ENCODE measurements at regions not wholly inside any gene's neighbourhood (a gene's known extent, or its start where the extent isn't known, plus 50 kb on each side); places are given as distances from the start of the nearest gene placed in this dataset.

GRCh38 chr7:8314566-8314965 lies 52.6 kb upstream of the ICA1 start:
- Histone ChIP-seq H3K36me3 (ENCODE audit: control insufficient read depth, insufficient read depth, low read length) (no peaks in the 10 kb centered on the region), H3K9me3 (ENCODE audit: control insufficient read depth, low read length) (no peaks in the 10 kb centered on the region), H2AFZ (no peak overlapping the region), H3K27ac (no peak overlapping the region), H3K9ac (no peak overlapping the region), H3K79me2 (no peaks in the 10 kb centered on the region), H3K27me3 (ENCODE audit: control insufficient read depth, insufficient read depth, low read length) (no peaks in the 10 kb centered on the region), H3K4me3 (ENCODE audit: low read depth, low read length) (no peak overlapping the region), H3K4me2 (ENCODE audit: low read length) (no peak overlapping the region), H3K4me1 (no peaks in the 10 kb centered on the region)
- no peak for TF ChIP-seq CTCF (IDR thresholded peaks at IDR 0.05)

GRCh38 chr7:8319115-8319514 lies 57.1 kb upstream of the ICA1 start:
- no peaks in the 10 kb centered on the region for H3K9me3 ChIP-seq (ENCODE audit: control insufficient read depth, low read length)
- no peak overlapping the region for H3K4me3 ChIP-seq (ENCODE audit: low read depth, low read length)
- TF ChIP-seq CTCF (IDR thresholded peaks at IDR 0.05) = no peak
- H3K27ac ChIP-seq = no peak overlapping the region
- no peaks in the 10 kb centered on the region for H3K79me2 ChIP-seq
- H3K4me1 ChIP-seq = peaks cover 5% of the 10 kb centered on the region
- no peaks in the 10 kb centered on the region for H3K27me3 ChIP-seq (ENCODE audit: control insufficient read depth, insufficient read depth, low read length)
- no peak overlapping the region for H3K9ac ChIP-seq
- H3K36me3 ChIP-seq (ENCODE audit: control insufficient read depth, insufficient read depth, low read length) = no peaks in the 10 kb centered on the region
- H2AFZ ChIP-seq = no peak overlapping the region
- H3K4me2 ChIP-seq (ENCODE audit: low read length) = no peak overlapping the region

GRCh38 chr7:8320174-8320573 lies 58.2 kb upstream of the ICA1 start:
- H3K4me1 ChIP-seq = peaks cover 5% of the 10 kb centered on the region
- H3K4me2 ChIP-seq (ENCODE audit: low read length) = no peak overlapping the region
- H3K79me2 ChIP-seq = no peaks in the 10 kb centered on the region
- no peaks in the 10 kb centered on the region for H3K9me3 ChIP-seq (ENCODE audit: control insufficient read depth, low read length)
- H2AFZ ChIP-seq = no peak overlapping the region
- H3K9ac ChIP-seq = no peak overlapping the region
- H3K27me3 ChIP-seq (ENCODE audit: control insufficient read depth, insufficient read depth, low read length) = no peaks in the 10 kb centered on the region
- no peak overlapping the region for H3K4me3 ChIP-seq (ENCODE audit: low read depth, low read length)
- TF ChIP-seq CTCF (IDR thresholded peaks at IDR 0.05) = no peak
- H3K36me3 ChIP-seq (ENCODE audit: control insufficient read depth, insufficient read depth, low read length) = no peaks in the 10 kb centered on the region
- H3K27ac ChIP-seq = no peak overlapping the region

GRCh38 chr7:8321312-8321711 lies 59.3 kb upstream of the ICA1 start:
- no peak overlapping the region for H3K9ac ChIP-seq
- TF ChIP-seq CTCF (IDR thresholded peaks at IDR 0.05) = no peak

GRCh38 chr7:8322667-8323066 lies 60.7 kb upstream of the ICA1 start:
- H3K4me3 ChIP-seq (ENCODE audit: low read depth, low read length) = no peak overlapping the region
- peak overlapping the region; percentile 23 for H2AFZ ChIP-seq
- no peak overlapping the region for H3K9ac ChIP-seq
- H3K27ac ChIP-seq = no peak overlapping the region
- H3K4me2 ChIP-seq (ENCODE audit: low read length) = no peak overlapping the region
- H3K79me2 ChIP-seq = no peaks in the 10 kb centered on the region
- H3K36me3 ChIP-seq (ENCODE audit: control insufficient read depth, insufficient read depth, low read length) = no peaks in the 10 kb centered on the region
- H3K9me3 ChIP-seq (ENCODE audit: control insufficient read depth, low read length) = no peaks in the 10 kb centered on the region
- peaks cover 5% of the 10 kb centered on the region for H3K4me1 ChIP-seq
- TF ChIP-seq CTCF (IDR thresholded peaks at IDR 0.05) = no peak
- H3K27me3 ChIP-seq (ENCODE audit: control insufficient read depth, insufficient read depth, low read length) = no peaks in the 10 kb centered on the region

More at GRCh38 chr7:8321312-8321711, 59.3 kb upstream of the ICA1 start:
- Histone ChIP-seq H3K27ac (no peak overlapping the region), H3K27me3 (ENCODE audit: control insufficient read depth, insufficient read depth, low read length) (no peaks in the 10 kb centered on the region), H3K4me3 (ENCODE audit: low read depth, low read length) (no peak overlapping the region), H2AFZ (no peak overlapping the region), H3K4me2 (ENCODE audit: low read length) (no peak overlapping the region), H3K9me3 (ENCODE audit: control insufficient read depth, low read length) (no peaks in the 10 kb centered on the region), H3K36me3 (ENCODE audit: control insufficient read depth, insufficient read depth, low read length) (no peaks in the 10 kb centered on the region), H3K79me2 (no peaks in the 10 kb centered on the region), H3K4me1 (peaks cover 5% of the 10 kb centered on the region)

Measured in parathyroid adenoma (tissue), 2 donors.